Heart right ventricle (tissue), 16 donors: ENCODE measurements at regions not wholly inside any gene's neighbourhood (a gene's known extent, or its start where the extent isn't known, plus 50 kb on each side); places are given as distances from the start of the nearest gene placed in this dataset.
"Not testable (repeated sequence)": the region's sequence is repeated elsewhere in the genome, so short reads cannot be mapped to it uniquely, and the experiment has no call there.

Experiments
- ATAC-seq, 8 donors: fragments of 200-7000 bp; cut with Tn5 transposase; one replicate each; pipeline ENCODE4 v1.9.1; 2020; ENCODE audit warnings: mild to moderate bottlenecking in 8 of 8, moderate library complexity in 8 of 8, moderate number of reproducible peaks in 1 of 8
- DNase-seq, 2 donors: peaks; one replicate each; pipeline ENCODE4 v3.0.0-alpha.2; 2020
- H3K27ac ChIP-seq, 10 donors: fragments of 200-600 bp; sonication (generic) in 2 of 10; one replicate each; pipeline versions ENCODE4 v1.5.0 to v1.8.0; 2020 to 2022; ENCODE audit warnings: mild to moderate bottlenecking in 3 of 10
- H3K27me3 ChIP-seq, 7 donors: fragments of 200-600 bp; one replicate each; pipeline ENCODE4 v1.8.0; 2021 to 2022; ENCODE audit warnings: mild to moderate bottlenecking in 2 of 7
- H3K36me3 ChIP-seq, 9 donors: fragments of 200-600 bp; sonication (generic) in 1 of 9; one replicate each; pipeline versions ENCODE4 v1.5.0 to v1.8.0; 2020 to 2022; ENCODE audit warnings: mild to moderate bottlenecking in 2 of 9
- H3K4me1 ChIP-seq, 9 donors: fragments of 200-600 bp; sonication (generic) in 1 of 9; one replicate each; pipeline versions ENCODE4 v1.5.0 to v1.8.0; 2020 to 2022; ENCODE audit warnings: mild to moderate bottlenecking in 4 of 9
- H3K4me3 ChIP-seq, 10 donors: fragments of 200-600 bp; sonication (generic) in 2 of 10; one replicate each; pipeline versions ENCODE4 v1.5.0 to v1.8.0; 2020 to 2022; ENCODE audit warnings: mild to moderate bottlenecking in 7 of 10, moderate library complexity in 2 of 10
- H3K9me3 ChIP-seq, 11 donors: fragments of 200-600 bp in 10 of 11; sonication (generic) in 2 of 11; one replicate each; pipeline versions ENCODE4 v1.5.0 to v1.8.0; 2013 to 2022; ENCODE audit warnings: mild to moderate bottlenecking in 2 of 11, control low read depth in 1 of 11, moderate library complexity in 1 of 11
- CTCF ChIP-seq, 9 donors: fragments of 200-600 bp; sonication (generic) in 2 of 9; IDR thresholded peaks; one replicate each; pipeline versions ENCODE4 v1.5.0 to v1.8.0; 2021 to 2022; ENCODE audit warnings: antibody characterized with exemption in 9 of 9, mild to moderate bottlenecking in 5 of 9, moderate library complexity in 1 of 9
- WGBS, 2 donors: extraction: QIAGEN DNeasy Blood & Tissue Kit; methylation state at CpG; one replicate each; pipeline ENCODE4 v1.1.7; 2013; ENCODE audit warnings: inconsistent platforms in 1 of 2; 5-methylcytosine and 5-hydroxymethylcytosine counted together
- intact Hi-C, 10 donors: fragments of 100-400 bp; cut with DNase I; formaldehyde crosslinking; loops; one replicate each; pipeline versions ENCODE4 v1.11.1 to v1.14.2; 2022
- donor health status: Arrhythmogenic right ventricular cardiomyopathy.
- donor health status: ischemic (EF 13 %, LVEDD 7.1; RV severe dilation, severe dysfunction).
- donor health status: healthy with polysubstance abuse.
- donor health status: DM: no; HTN: yes; CAD: no.
- donor health status: DM: no; HTN: no; CAD: no.
- donor health status: ischemic (EF 25% LVEDD 6.9; RV normal size, moderate dysfunction).
- donor health status: ischemic (EF 25% LVEDD 5.7; RV mildly dilated, moderate dysfunction).
- donor health status: healthy.
- donor health status: DM: yes; HTN: yes; CAD: no.
- donor health status: Ischemic cardiomyopathy.
- donor health status: ischemic (EF 35%, LVEDD 5.7; RV mildly dilated, moderate dysfunction).
- donor health status: nonischemic (EF 11% LVEDD 7.7; RV severe dilation, severe dysfunction).
- donor health status: DM: yes; HTN: yes; CAD: no.
- donor health status: PGD.
- donor health status: ischemic (EF 29% LVEDD 5.4; RV normal size, mild dysfunction).
- donor health status: nonischemic (EF 23%, LVEDD 6.1; RV moderate dilation, normal function).

- no peak for TF ChIP-seq CTCF (IDR thresholded peaks at IDR 0.05)
- no peaks in the 10 kb centered on the region for H3K36me3 ChIP-seq
- intact Hi-C loops, result no loop called here
- ATAC-seq, result no peak
- H3K27me3 ChIP-seq, result no peaks in the 10 kb centered on the region
- peaks cover 0 to 60% (median 27%) of the 10 kb centered on the region in 11 donors for H3K9me3 ChIP-seq
- H3K4me3 ChIP-seq, result no peak overlapping the region
- no peak overlapping the region for H3K27ac ChIP-seq
- DNase-seq, result no peak
- H3K4me1 ChIP-seq, result no peaks in the 10 kb centered on the region
- WGBS, 2 donors, result 79 to 82% methylated on average over 1 of the region's 1 CpG
Measured at GRCh38 chr6:67812125-67812524, 823.0 kb upstream of the ADGRB3 start.

GRCh38 chr6:67811239-67812037, 823.6 kb upstream of the ADGRB3 start:
- DNase-seq, result no peak
- no peaks in the 10 kb centered on the region for H3K36me3 ChIP-seq
- no peaks in the 10 kb centered on the region for H3K4me1 ChIP-seq
- peaks cover 0 to 59% (median 27%) of the 10 kb centered on the region in 11 donors for H3K9me3 ChIP-seq
- ATAC-seq, result no peak
- intact Hi-C loops, result no loop called here
- no peak for TF ChIP-seq CTCF (IDR thresholded peaks at IDR 0.05)
- no peak overlapping the region for H3K4me3 ChIP-seq
- WGBS, 2 donors, result 76% methylated on average over 3 of the region's 3 CpGs
- H3K27me3 ChIP-seq, result no peaks in the 10 kb centered on the region
- no peak overlapping the region for H3K27ac ChIP-seq

GRCh38 chr6:67804808-67805207, 830.3 kb upstream of the ADGRB3 start:
- DNase-seq, intact Hi-C loops, H3K4me1 ChIP-seq, H3K27me3 ChIP-seq, H3K4me3 ChIP-seq, ATAC-seq, H3K36me3 ChIP-seq, H3K27ac ChIP-seq: not testable (repeated sequence)
- H3K9me3 ChIP-seq, result peaks cover 0 to 45% (median 6%) of the 10 kb centered on the region in 11 donors
- 78 to 90% methylated on average over 5 of the region's 5 CpGs for WGBS, 2 donors

GRCh38 chr6:67802771-67803170, 832.3 kb upstream of the ADGRB3 start:
- intact Hi-C loops, result no loop called here
- H3K27me3 ChIP-seq, result no peaks in the 10 kb centered on the region
- DNase-seq, result no peak
- TF ChIP-seq CTCF (IDR thresholded peaks at IDR 0.05), result no peak
- no peak overlapping the region for H3K27ac ChIP-seq
- no peak overlapping the region for H3K4me3 ChIP-seq
- ATAC-seq, result no peak
- H3K4me1 ChIP-seq, result no peaks in the 10 kb centered on the region
- no peaks in the 10 kb centered on the region for H3K36me3 ChIP-seq
- peaks cover 0 to 63% (median 6%) of the 10 kb centered on the region in 11 donors for H3K9me3 ChIP-seq

- Histone ChIP-seq H3K4me3 (no peak overlapping the region), H3K27ac (no peak overlapping the region), H3K4me1 (no peaks in the 10 kb centered on the region), H3K36me3 (no peaks in the 10 kb centered on the region), H3K27me3 (no peaks in the 10 kb centered on the region), H3K9me3 (peaks cover 0 to 5% (median 0%) of the 10 kb centered on the region in 11 donors)
- DNase-seq, result no peak
- WGBS, 2 donors, result 48 to 50% methylated on average over 2 of the region's 2 CpGs
- TF ChIP-seq CTCF (IDR thresholded peaks at IDR 0.05), result no peak
- intact Hi-C loops, result no loop called here
- no peak for ATAC-seq
Measured at GRCh38 chr6:67792996-67793395, 842.1 kb upstream of the ADGRB3 start.
